GM12874 (cell line): ENCODE measurements at regions not wholly inside any gene's neighbourhood (a gene's known extent, or its start where the extent isn't known, plus 50 kb on each side); places are given as distances from the start of the nearest gene placed in this dataset.

Experiments used
- TF ChIP-seq, protein P1 (sequence below): IDR thresholded peaks from 2 replicates; pipeline ENCODE4 v1.5.1; 2011; ENCODE audit warnings: low read depth, mild to moderate bottlenecking, control low read depth, low read length, moderate library complexity; ENCODE audit not compliant: insufficient read depth

GRCh38 chr21:8988696-8989095 is 1532.7 kb upstream of the TPTE start:
- TF ChIP-seq, protein P1, sequence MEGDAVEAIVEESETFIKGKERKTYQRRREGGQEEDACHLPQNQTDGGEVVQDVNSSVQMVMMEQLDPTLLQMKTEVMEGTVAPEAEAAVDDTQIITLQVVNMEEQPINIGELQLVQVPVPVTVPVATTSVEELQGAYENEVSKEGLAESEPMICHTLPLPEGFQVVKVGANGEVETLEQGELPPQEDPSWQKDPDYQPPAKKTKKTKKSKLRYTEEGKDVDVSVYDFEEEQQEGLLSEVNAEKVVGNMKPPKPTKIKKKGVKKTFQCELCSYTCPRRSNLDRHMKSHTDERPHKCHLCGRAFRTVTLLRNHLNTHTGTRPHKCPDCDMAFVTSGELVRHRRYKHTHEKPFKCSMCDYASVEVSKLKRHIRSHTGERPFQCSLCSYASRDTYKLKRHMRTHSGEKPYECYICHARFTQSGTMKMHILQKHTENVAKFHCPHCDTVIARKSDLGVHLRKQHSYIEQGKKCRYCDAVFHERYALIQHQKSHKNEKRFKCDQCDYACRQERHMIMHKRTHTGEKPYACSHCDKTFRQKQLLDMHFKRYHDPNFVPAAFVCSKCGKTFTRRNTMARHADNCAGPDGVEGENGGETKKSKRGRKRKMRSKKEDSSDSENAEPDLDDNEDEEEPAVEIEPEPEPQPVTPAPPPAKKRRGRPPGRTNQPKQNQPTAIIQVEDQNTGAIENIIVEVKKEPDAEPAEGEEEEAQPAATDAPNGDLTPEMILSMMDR, result no peak

GRCh38 chr21:8989261-8989711 is 1532.1 kb upstream of the TPTE start:
- TF ChIP-seq, protein P1, result no peak

DNA sequence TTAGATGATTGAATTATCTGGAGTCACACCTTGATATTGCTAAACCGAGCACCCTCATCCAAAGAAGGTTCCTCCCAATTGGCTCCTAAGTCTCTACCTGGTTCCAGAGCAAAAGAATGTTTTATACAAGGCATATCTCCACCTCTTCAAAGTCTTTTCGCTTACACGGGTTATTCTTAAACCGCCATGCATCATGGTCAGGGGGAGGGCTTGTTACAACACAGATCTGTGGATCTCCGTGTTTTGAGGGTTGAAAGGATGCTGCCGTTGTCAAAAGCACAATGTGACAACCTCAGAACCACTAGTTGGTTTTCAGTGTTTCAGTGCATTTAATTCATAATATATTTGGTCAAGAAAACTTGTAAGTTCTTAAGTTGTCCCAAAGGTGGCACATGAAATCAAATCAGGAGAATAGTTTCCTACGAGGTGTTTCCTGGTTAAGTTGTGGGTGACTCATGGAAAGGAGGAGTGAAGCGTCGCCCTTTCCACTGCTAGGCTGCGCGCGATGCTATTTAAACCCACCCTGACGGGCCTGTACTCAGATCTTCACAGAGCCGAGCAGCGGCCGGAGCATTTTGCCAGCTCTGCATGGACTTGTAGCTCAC is 1531.6 kb upstream of the TPTE start:
- TF ChIP-seq, protein P1, result no peak

GRCh38 chr21:8990326-8991087 is 1530.9 kb upstream of the TPTE start:
- TF ChIP-seq, protein P1, result no peak

GRCh38 chr21:8991088-8991907 is 1530.1 kb upstream of the TPTE start:
- TF ChIP-seq, protein P1, result no peak

DNA sequence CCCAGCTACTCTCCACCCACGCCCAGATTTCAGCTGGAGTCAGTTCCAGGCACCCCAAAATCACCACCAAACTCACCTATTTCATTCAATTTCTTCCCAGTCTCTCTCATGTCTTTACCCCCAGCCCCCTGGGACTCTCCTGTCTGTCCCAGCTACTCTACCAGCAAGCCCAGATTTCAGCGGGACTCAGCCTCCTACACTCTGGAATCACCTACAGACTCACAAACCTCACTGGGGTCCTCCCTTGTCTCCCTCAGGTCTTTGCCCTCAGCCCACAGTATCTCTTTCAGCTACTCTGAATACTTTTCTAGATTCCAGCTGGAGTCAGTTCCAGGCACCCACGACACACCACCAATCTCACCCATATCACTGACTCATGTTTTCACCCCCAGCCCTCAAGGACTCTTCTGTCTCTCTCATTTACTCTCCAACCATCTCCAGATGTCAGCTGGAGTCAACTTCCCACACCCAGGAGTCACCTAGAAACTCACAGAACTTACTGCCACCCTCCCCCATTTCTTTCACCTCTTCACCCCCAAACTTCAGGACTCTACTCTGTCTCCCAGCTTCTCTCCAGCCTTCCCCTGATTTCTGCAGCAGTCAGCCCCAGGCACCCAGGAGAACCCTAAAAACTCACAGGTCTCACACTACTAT is 1529.3 kb upstream of the TPTE start:
- TF ChIP-seq, protein P1, result no peak
